Fibroblast of lung (primary cell): ENCODE measurements at regions not wholly inside any gene's neighbourhood (a gene's known extent, or its start where the extent isn't known, plus 50 kb on each side); places are given as distances from the start of the nearest gene placed in this dataset.
A peak's percentile ranks its signal among the peaks of the same experiment; 100 is the strongest.

Experiments used
- DNase-seq, 2 donors: peaks; one replicate each; pipeline versions ENCODE4 v3.0.0 to v3.0.0-alpha.2; 2010; ENCODE audit warnings: low read depth in 2 of 2
- H2AFZ ChIP-seq: 2 replicates; pipeline ENCODE4 v1.5.1; 2012; ENCODE audit warnings: low read length, control low read depth, inconsistent platforms
- H3K27ac ChIP-seq: 2 replicates; pipeline ENCODE4 v1.5.1; 2011; ENCODE audit warnings: low read length, control low read depth; ENCODE audit not compliant: insufficient read depth
- H3K27me3 ChIP-seq: 2 replicates; pipeline ENCODE4 v1.5.1; 2011; ENCODE audit warnings: mild to moderate bottlenecking, low read length; ENCODE audit not compliant: control insufficient read depth, insufficient read depth
- H3K36me3 ChIP-seq: 2 replicates; pipeline ENCODE4 v1.5.1; 2011; ENCODE audit warnings: low read length; ENCODE audit not compliant: control insufficient read depth, insufficient read depth
- H3K4me1 ChIP-seq: 2 replicates; pipeline ENCODE4 v1.5.1; 2011; ENCODE audit warnings: low read length; ENCODE audit not compliant: control insufficient read depth, insufficient read depth; ENCODE audit errors: extremely low read depth
- H3K4me2 ChIP-seq: 2 replicates; pipeline ENCODE4 v1.5.1; 2011; ENCODE audit warnings: low read length, control low read depth; ENCODE audit not compliant: insufficient read depth; ENCODE audit errors: extremely low read depth
- H3K4me3 ChIP-seq, 4 experiments: fragments of 200-600 bp in 1 of 4; sonication (generic) in 1 of 4; replicated peaks in 1 of 4; 2 replicates each; pipeline ENCODE4 v1.5.1; 2011 to 2016; ENCODE audit warnings: low read length in 4 of 4, low read depth in 3 of 4, mild to moderate bottlenecking in 3 of 4, control low read depth in 2 of 4, inconsistent platforms in 1 of 4, mixed read lengths in 1 of 4; ENCODE audit not compliant: insufficient read depth in 1 of 4; ENCODE audit errors: control extremely low read depth in 1 of 4
- H3K79me2 ChIP-seq: 2 replicates; pipeline ENCODE4 v1.5.1; 2012; ENCODE audit warnings: mild to moderate bottlenecking, low read length, inconsistent platforms; ENCODE audit not compliant: control insufficient read depth, insufficient read depth
- H3K9ac ChIP-seq: 2 replicates; pipeline ENCODE4 v1.5.1; 2011; ENCODE audit warnings: mild to moderate bottlenecking, low read length, control low read depth; ENCODE audit not compliant: insufficient read depth
- H3K9me3 ChIP-seq: 2 replicates; pipeline ENCODE4 v1.5.1; 2012; ENCODE audit warnings: low read depth, low read length; ENCODE audit not compliant: control insufficient read depth, insufficient read depth
- H4K20me1 ChIP-seq: 2 replicates; pipeline ENCODE4 v1.5.1; 2011; ENCODE audit warnings: low read length; ENCODE audit not compliant: control insufficient read depth, insufficient read depth; ENCODE audit errors: extremely low read depth
- EZH2 ChIP-seq: IDR thresholded peaks from 2 replicates; pipeline ENCODE4 v1.5.1; 2012; ENCODE audit warnings: low read length, control low read depth, mild to moderate bottlenecking; ENCODE audit errors: missing control alignments
- TF ChIP-seq, protein P1 (sequence below), 2 donors: IDR thresholded peaks in 1 of 2; conservative IDR thresholded peaks in 1 of 2; 1 replicate in 1 of 2; 2 replicates in 1 of 2; pipeline ENCODE4 v1.5.1; 2011 to 2012; ENCODE audit warnings: low read length in 2 of 2, control low read depth in 1 of 2, inconsistent platforms in 1 of 2, low read depth in 1 of 2, mild to moderate bottlenecking in 1 of 2

DNA sequence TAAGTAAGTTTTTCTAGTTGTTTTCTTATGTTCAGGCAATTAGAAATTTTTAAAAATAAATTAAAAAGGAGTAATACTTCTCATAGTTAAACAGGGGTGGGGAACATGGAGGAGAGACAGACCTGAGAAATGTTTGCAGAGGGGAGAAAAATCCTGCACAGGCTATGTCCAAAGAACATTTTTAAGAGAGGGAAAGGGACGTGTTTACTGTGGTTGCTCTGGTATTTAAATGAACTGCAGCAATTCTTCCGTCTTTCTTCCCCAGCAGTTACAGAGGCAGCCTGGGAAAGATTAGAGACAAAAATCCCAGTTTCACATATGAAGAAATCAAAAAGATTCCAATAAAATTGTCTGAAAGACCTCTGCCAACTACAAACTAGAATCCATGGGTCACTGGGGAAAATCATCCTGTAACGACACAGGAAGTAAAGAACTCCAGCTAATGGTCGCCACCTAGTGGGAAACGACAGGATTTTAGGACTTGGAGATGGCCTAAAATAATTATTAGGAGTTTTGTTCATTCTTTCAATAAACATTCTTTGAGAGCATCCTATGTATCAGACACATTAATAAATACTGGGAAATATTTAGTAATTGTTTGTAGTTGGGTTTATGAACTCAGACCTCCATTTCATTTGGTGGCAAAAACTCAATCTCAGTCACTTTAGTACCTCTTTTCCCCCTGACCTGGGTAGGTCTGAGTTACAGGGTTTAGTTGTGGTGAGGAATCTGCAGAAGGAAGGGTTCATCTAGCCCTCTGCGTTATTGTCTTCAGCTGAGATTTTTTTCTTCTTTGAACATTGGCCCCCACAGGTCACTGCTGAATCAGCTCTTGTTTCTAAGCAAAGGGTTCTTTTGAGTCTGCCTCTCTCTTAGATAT is 69.9 kb upstream of the GOLIM4 start:
- Histone ChIP-seq H3K4me1 (no peaks in the 10 kb centered on the region), H3K9ac (no peak overlapping the region), H3K4me2 (peak overlapping the region; percentile 65), H3K27ac (no peak overlapping the region), H3K27me3 (no peaks in the 10 kb centered on the region), H4K20me1 (no peaks in the 10 kb centered on the region), H3K36me3 (no peaks in the 10 kb centered on the region), H2AFZ (peak overlapping the region; percentile 87), H3K4me3 (no peak overlapping the region), H3K79me2 (no peaks in the 10 kb centered on the region), H3K9me3 (no peaks in the 10 kb centered on the region)
- TF ChIP-seq, protein P1, sequence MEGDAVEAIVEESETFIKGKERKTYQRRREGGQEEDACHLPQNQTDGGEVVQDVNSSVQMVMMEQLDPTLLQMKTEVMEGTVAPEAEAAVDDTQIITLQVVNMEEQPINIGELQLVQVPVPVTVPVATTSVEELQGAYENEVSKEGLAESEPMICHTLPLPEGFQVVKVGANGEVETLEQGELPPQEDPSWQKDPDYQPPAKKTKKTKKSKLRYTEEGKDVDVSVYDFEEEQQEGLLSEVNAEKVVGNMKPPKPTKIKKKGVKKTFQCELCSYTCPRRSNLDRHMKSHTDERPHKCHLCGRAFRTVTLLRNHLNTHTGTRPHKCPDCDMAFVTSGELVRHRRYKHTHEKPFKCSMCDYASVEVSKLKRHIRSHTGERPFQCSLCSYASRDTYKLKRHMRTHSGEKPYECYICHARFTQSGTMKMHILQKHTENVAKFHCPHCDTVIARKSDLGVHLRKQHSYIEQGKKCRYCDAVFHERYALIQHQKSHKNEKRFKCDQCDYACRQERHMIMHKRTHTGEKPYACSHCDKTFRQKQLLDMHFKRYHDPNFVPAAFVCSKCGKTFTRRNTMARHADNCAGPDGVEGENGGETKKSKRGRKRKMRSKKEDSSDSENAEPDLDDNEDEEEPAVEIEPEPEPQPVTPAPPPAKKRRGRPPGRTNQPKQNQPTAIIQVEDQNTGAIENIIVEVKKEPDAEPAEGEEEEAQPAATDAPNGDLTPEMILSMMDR (conservative IDR thresholded peaks at IDR 0.05 in 1 of 2, IDR thresholded peaks at IDR 0.05 in 1 of 2; ENCODE audit: low read depth in 1 of 2, low read length in 2 of 2): peak; percentile 65 to 71
- TF ChIP-seq EZH2: no peak
- peak; percentile 59 to 85 for DNase-seq

DNA sequence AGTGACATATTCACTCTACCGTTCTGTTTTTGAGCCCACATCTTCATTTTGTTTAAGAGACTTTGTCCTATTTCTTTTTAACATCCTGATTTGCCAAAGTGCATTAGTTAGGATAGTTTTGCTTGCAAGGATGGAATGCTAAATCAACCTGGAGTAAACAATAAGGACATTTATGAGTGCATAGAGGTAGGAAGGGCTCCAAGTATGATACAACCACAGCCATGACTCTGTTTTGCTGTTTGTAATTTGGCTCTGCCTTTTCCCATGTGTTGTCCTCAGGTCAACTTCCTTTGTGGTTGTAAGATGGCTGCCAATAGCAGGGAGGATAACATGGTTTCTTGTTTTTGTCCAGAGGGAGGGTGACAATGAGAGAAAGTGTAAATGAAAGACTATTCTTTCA is 66.4 kb upstream of the GOLIM4 start:
- H3K27me3 ChIP-seq: no peaks in the 10 kb centered on the region
- no peaks in the 10 kb centered on the region for H3K4me1 ChIP-seq
- no peaks in the 10 kb centered on the region for H3K79me2 ChIP-seq
- H3K9me3 ChIP-seq: no peaks in the 10 kb centered on the region
- H3K36me3 ChIP-seq: no peaks in the 10 kb centered on the region
- H3K9ac ChIP-seq: no peak overlapping the region
- peak overlapping the region; percentile 28 for H2AFZ ChIP-seq
- H3K27ac ChIP-seq: no peak overlapping the region
- no peak overlapping the region for H3K4me2 ChIP-seq
- peak; percentile 4 to 19 for DNase-seq
- TF ChIP-seq EZH2: no peak
- TF ChIP-seq, protein P1 (conservative IDR thresholded peaks at IDR 0.05 in 1 of 2, IDR thresholded peaks at IDR 0.05 in 1 of 2; ENCODE audit: low read depth in 1 of 2, low read length in 2 of 2): no peak
- H3K4me3 ChIP-seq: no peak overlapping the region
- H4K20me1 ChIP-seq: no peaks in the 10 kb centered on the region

- H3K27me3 ChIP-seq: no peaks in the 10 kb centered on the region
- no peak for DNase-seq
- H3K27ac ChIP-seq: no peak overlapping the region
- H3K4me3 ChIP-seq: no peak overlapping the region
- no peak overlapping the region for H3K9ac ChIP-seq
- no peaks in the 10 kb centered on the region for H3K36me3 ChIP-seq
- no peak for TF ChIP-seq EZH2
- TF ChIP-seq, protein P1 (conservative IDR thresholded peaks at IDR 0.05 in 1 of 2, IDR thresholded peaks at IDR 0.05 in 1 of 2; ENCODE audit: low read depth in 1 of 2, low read length in 2 of 2): no peak
- H3K79me2 ChIP-seq: no peaks in the 10 kb centered on the region
- H3K9me3 ChIP-seq: no peaks in the 10 kb centered on the region
- H3K4me2 ChIP-seq: no peak overlapping the region
- H4K20me1 ChIP-seq: no peaks in the 10 kb centered on the region
- H2AFZ ChIP-seq: no peak overlapping the region
- no peaks in the 10 kb centered on the region for H3K4me1 ChIP-seq
Measured at GRCh38 chr3:168161696-168162095, 66.0 kb upstream of the GOLIM4 start.
